Neural cell (in vitro differentiated cells): ENCODE measurements at regions not wholly inside any gene's neighbourhood (a gene's known extent, or its start where the extent isn't known, plus 50 kb on each side); places are given as distances from the start of the nearest gene placed in this dataset.

ENCODE experiments used
- H2AFZ ChIP-seq: fragments of 200-600, 300-800 bp; sonication (generic), shearing (Covaris generic); 2 replicates; pipeline ENCODE4 v1.6.0; 2014; ENCODE audit warnings: low read depth, mild to moderate bottlenecking, antibody characterized with exemption, low read length, moderate library complexity
- H3F3A ChIP-seq: fragments of 200-600 bp; shearing (Covaris generic); 2 replicates; pipeline ENCODE4 v1.6.1; 2016; ENCODE audit warnings: mild to moderate bottlenecking, moderate library complexity, mixed read lengths, antibody characterized with exemption, low read length; ENCODE audit not compliant: insufficient read depth, poor library complexity, severe bottlenecking
- H3K27ac ChIP-seq: fragments of 200-600, 300-800 bp; sonication (generic), shearing (Covaris generic); 2 replicates; pipeline ENCODE4 v1.5.1; 2014; ENCODE audit warnings: mild to moderate bottlenecking, low read length, moderate library complexity
- H3K27me3 ChIP-seq: fragments of 300-800, 200-600 bp; sonication (generic), shearing (Covaris generic); 2 replicates; pipeline ENCODE4 v1.6.0; 2014; ENCODE audit warnings: mild to moderate bottlenecking, low read depth, low read length, moderate library complexity; ENCODE audit not compliant: insufficient read depth
- H3K36me3 ChIP-seq: fragments of 300-800, 200-600 bp; sonication (generic), shearing (Covaris generic); 2 replicates; pipeline ENCODE4 v1.5.1; 2014; ENCODE audit warnings: mild to moderate bottlenecking, antibody characterized with exemption, low read length, moderate library complexity; ENCODE audit not compliant: insufficient read depth
- H3K4me2 ChIP-seq: fragments of 300-800, 200-600 bp; sonication (generic), shearing (Covaris generic); 2 replicates; pipeline ENCODE4 v1.6.0; 2014; ENCODE audit warnings: mild to moderate bottlenecking, low read length
- H3K4me3 ChIP-seq: fragments of 300-800, 200-600 bp; sonication (generic), shearing (Covaris generic); 2 replicates; pipeline ENCODE4 v1.5.1; 2014; ENCODE audit warnings: mild to moderate bottlenecking, low read length, moderate library complexity
- H3K79me2 ChIP-seq: fragments of 200-600 bp; shearing (Covaris generic); replicated peaks from 2 replicates; pipeline ENCODE4 v1.6.0; 2014; ENCODE audit warnings: mild to moderate bottlenecking, low read length, moderate library complexity; ENCODE audit not compliant: insufficient read depth
- H3K9ac ChIP-seq: fragments of 300-800, 200-600 bp; sonication (generic), shearing (Covaris generic); 2 replicates; pipeline ENCODE4 v1.6.1; 2016; ENCODE audit warnings: mild to moderate bottlenecking, low read length, mixed read lengths
- H3K9me2 ChIP-seq: fragments of 200-600 bp; shearing (Covaris generic); 2 replicates; pipeline ENCODE4 v1.6.1; 2016; ENCODE audit warnings: mild to moderate bottlenecking, low read length, mixed read lengths; ENCODE audit not compliant: insufficient read depth
- H3K9me3 ChIP-seq: fragments of 200-600, 300-800 bp; sonication (generic), shearing (Covaris generic); 2 replicates; pipeline ENCODE4 v1.6.1; 2016; ENCODE audit warnings: mild to moderate bottlenecking, mixed run types, low read length, moderate library complexity, mixed read lengths
- H4K20me1 ChIP-seq: fragments of 200-600 bp; shearing (Covaris generic); 2 replicates; pipeline ENCODE4 v1.6.1; 2016; ENCODE audit warnings: mild to moderate bottlenecking, mixed run types; ENCODE audit not compliant: insufficient read depth
- EP300 ChIP-seq: fragments of 450-650 bp; conservative IDR thresholded peaks from 2 replicates; pipeline ENCODE4 v1.6.1; 2014; ENCODE audit warnings: antibody characterized with exemption, mild to moderate bottlenecking, moderate library complexity; ENCODE audit not compliant: poor library complexity, severe bottlenecking
- EZH2 ChIP-seq: fragments of 200-600, 300-800 bp; shearing (Covaris generic), sonication (generic); IDR thresholded peaks from 2 replicates; pipeline ENCODE4 v1.6.1; 2014; ENCODE audit warnings: antibody characterized with exemption, low read length, borderline replicate concordance, mild to moderate bottlenecking; ENCODE audit not compliant: insufficient read depth, poor library complexity, severe bottlenecking
- MXI1 ChIP-seq: fragments of 450-650 bp; conservative IDR thresholded peaks from 2 replicates; pipeline ENCODE4 v1.6.1; 2014; ENCODE audit warnings: antibody characterized with exemption, mild to moderate bottlenecking; ENCODE audit not compliant: poor library complexity, severe bottlenecking
- POLR2AphosphoS5 ChIP-seq: IDR thresholded peaks from 2 replicates; pipeline ENCODE4 v1.6.1; 2012
- RAD21 ChIP-seq: fragments of 450-650 bp; conservative IDR thresholded peaks from 2 replicates; pipeline ENCODE4 v1.6.1; 2014; ENCODE audit warnings: antibody characterized with exemption, mild to moderate bottlenecking, moderate library complexity
- SMC3 ChIP-seq: fragments of 450-650 bp; conservative IDR thresholded peaks from 2 replicates; pipeline ENCODE4 v1.6.1; 2014; ENCODE audit warnings: antibody characterized with exemption, mild to moderate bottlenecking, moderate library complexity; ENCODE audit not compliant: poor library complexity
- TAF1 ChIP-seq: IDR thresholded peaks from 2 replicates; pipeline ENCODE4 v1.6.1; 2012; ENCODE audit warnings: low read depth
- TF ChIP-seq, protein P1 (sequence below): IDR thresholded peaks from 2 replicates; pipeline ENCODE4 v1.6.1; 2012; ENCODE audit warnings: borderline replicate concordance
- TF ChIP-seq, protein P2 (sequence below): fragments of 450-650 bp; IDR thresholded peaks from 2 replicates; pipeline ENCODE4 v1.5.1; 2014; ENCODE audit warnings: antibody characterized with exemption, mild to moderate bottlenecking, moderate library complexity; ENCODE audit not compliant: poor library complexity, severe bottlenecking

DNA sequence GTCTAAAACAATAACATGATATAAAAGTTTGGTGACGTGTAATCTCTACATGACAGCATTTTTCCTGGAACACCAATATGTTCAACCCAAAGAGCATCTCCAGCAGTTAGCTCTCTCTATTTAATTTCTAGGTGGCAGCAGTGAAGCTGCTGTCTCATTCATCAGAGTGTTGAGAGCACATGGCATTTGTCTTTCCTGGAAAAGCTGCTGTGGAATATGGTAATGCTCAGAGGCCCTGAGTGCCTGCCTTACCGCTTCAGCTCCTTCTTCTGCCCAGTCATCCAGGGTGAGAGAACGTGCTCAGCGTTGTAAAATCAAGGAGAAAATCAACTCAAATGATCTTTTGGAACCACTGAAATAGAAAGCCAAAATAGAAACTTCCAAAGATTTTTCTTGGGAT, 640.7 kb downstream of the ADGRL2 start:
- Histone ChIP-seq H3K4me3 (no peak overlapping the region), H3K9ac (no peak overlapping the region), H3K9me2 (no peaks in the 10 kb centered on the region), H3K9me3 (no peaks in the 10 kb centered on the region), H3K27ac (no peak overlapping the region), H3K4me2 (no peak overlapping the region), H3F3A (no peaks in the 10 kb centered on the region), H3K27me3 (no peaks in the 10 kb centered on the region), H4K20me1 (no peaks in the 10 kb centered on the region), H2AFZ (no peak overlapping the region), H3K36me3 (no peaks in the 10 kb centered on the region), H3K79me2 (no peaks in the 10 kb centered on the region)
- TF ChIP-seq, protein P1, sequence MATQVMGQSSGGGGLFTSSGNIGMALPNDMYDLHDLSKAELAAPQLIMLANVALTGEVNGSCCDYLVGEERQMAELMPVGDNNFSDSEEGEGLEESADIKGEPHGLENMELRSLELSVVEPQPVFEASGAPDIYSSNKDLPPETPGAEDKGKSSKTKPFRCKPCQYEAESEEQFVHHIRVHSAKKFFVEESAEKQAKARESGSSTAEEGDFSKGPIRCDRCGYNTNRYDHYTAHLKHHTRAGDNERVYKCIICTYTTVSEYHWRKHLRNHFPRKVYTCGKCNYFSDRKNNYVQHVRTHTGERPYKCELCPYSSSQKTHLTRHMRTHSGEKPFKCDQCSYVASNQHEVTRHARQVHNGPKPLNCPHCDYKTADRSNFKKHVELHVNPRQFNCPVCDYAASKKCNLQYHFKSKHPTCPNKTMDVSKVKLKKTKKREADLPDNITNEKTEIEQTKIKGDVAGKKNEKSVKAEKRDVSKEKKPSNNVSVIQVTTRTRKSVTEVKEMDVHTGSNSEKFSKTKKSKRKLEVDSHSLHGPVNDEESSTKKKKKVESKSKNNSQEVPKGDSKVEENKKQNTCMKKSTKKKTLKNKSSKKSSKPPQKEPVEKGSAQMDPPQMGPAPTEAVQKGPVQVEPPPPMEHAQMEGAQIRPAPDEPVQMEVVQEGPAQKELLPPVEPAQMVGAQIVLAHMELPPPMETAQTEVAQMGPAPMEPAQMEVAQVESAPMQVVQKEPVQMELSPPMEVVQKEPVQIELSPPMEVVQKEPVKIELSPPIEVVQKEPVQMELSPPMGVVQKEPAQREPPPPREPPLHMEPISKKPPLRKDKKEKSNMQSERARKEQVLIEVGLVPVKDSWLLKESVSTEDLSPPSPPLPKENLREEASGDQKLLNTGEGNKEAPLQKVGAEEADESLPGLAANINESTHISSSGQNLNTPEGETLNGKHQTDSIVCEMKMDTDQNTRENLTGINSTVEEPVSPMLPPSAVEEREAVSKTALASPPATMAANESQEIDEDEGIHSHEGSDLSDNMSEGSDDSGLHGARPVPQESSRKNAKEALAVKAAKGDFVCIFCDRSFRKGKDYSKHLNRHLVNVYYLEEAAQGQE = no peak
- TF ChIP-seq TAF1 (no peak), MXI1 (no peak), EP300 (no peak), SMC3 (no peak)
- TF ChIP-seq, protein P2, sequence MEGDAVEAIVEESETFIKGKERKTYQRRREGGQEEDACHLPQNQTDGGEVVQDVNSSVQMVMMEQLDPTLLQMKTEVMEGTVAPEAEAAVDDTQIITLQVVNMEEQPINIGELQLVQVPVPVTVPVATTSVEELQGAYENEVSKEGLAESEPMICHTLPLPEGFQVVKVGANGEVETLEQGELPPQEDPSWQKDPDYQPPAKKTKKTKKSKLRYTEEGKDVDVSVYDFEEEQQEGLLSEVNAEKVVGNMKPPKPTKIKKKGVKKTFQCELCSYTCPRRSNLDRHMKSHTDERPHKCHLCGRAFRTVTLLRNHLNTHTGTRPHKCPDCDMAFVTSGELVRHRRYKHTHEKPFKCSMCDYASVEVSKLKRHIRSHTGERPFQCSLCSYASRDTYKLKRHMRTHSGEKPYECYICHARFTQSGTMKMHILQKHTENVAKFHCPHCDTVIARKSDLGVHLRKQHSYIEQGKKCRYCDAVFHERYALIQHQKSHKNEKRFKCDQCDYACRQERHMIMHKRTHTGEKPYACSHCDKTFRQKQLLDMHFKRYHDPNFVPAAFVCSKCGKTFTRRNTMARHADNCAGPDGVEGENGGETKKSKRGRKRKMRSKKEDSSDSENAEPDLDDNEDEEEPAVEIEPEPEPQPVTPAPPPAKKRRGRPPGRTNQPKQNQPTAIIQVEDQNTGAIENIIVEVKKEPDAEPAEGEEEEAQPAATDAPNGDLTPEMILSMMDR = no peak

DNA sequence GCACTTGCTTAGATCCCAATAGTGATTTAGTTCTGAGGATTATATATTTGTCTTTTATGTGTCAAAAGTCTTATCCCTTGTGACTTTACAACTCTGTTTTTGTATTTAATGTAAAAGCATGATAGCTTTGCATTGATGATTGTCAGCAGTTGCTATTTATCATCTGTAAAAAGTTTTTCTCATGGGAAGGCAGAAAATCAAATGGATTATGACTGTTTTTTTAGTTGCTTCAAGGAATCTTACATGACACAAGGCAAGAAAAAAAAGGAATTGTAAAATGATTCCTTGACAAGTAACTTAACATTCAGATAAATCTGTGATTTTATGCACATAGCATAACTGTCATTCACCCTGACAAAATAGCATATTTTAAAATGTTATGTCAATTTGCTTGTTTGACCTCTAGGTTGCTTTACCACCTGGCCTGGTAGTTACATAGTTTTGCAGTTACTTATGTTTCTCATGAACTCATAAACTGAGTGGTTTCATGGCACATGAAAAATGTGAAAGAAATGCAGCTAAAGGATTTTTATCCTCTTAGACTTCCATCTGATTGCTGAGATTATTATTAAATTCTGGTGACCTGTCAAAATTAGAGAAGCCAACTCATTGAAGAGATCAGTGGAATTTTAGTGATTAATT, 622.6 kb downstream of the ADGRL2 start:
- no peaks in the 10 kb centered on the region for H3K79me2 ChIP-seq
- TF ChIP-seq MXI1 (no peak), POLR2AphosphoS5 (peak; percentile 60), RAD21 (no peak), EZH2 (no peak), TAF1 (no peak), EP300 (peak; percentile 96), SMC3 (peak; percentile 22)
- TF ChIP-seq, protein P1 = peak; percentile 80
- TF ChIP-seq, protein P2 = no peak
- no peak overlapping the region for H3K9ac ChIP-seq
- H3K9me2 ChIP-seq = no peaks in the 10 kb centered on the region
- H3K9me3 ChIP-seq = no peaks in the 10 kb centered on the region
- no peak overlapping the region for H3K27ac ChIP-seq
- H3F3A ChIP-seq = no peaks in the 10 kb centered on the region
- no peak overlapping the region for H3K4me2 ChIP-seq
- no peaks in the 10 kb centered on the region for H3K36me3 ChIP-seq
- H2AFZ ChIP-seq = no peak overlapping the region
- no peak overlapping the region for H3K4me3 ChIP-seq
- H4K20me1 ChIP-seq = no peaks in the 10 kb centered on the region
- no peaks in the 10 kb centered on the region for H3K27me3 ChIP-seq
